Posterior vena cava (tissue), 2 donors: ENCODE measurements at regions not wholly inside any gene's neighbourhood (a gene's known extent, or its start where the extent isn't known, plus 50 kb on each side); places are given as distances from the start of the nearest gene placed in this dataset.
"Not testable (repeated sequence)": the region's sequence is repeated elsewhere in the genome, so short reads cannot be mapped to it uniquely, and the experiment has no call there.

Source experiments
- DNase-seq: peaks from one replicate; pipeline ENCODE4 v3.0.0-alpha.2; 2020; ENCODE audit warnings: low spot score
- intact Hi-C, 2 donors: fragments of 100-400 bp; cut with DNase I; formaldehyde crosslinking; loops; one replicate each; pipeline versions ENCODE4 v1.14.1 to v1.14.2; 2022 to 2023
- donor health status: DM: yes; HTN: yes; CAD: no.
- donor health status: DM: yes; HTN: yes; CAD: no.

DNA sequence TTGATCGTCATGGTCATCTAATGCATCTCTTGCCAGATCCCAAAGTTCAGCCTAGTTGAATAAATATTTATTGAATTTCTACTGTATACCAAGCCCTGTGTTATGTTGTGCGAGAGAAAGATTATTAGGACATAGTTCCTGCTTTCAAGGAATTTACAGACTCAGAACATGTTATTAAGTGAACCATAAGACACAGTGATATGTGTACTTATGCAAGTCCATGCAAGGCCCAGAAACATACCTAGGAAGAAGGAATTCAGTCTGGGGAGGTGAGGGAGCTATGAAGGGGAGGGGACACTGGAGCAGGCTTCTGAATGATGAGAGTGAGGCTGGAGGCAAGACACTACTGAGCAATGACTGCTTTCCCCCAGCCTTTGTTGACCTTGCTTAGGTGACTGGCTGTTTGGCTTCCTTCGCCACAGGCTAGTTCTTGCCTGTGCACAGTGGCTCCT is 81.4 kb downstream of the ACAA2 start:
- DNase-seq = no peak
- intact Hi-C loops = loop anchor here in 1 of 2 donors (1.0 kb wide), 1 partner anchor 10 kb away; no protein-coding TSS in a partner anchor

- intact Hi-C loops = no loop called here
- no peak for DNase-seq
These were observed 81.9 kb downstream of the ACAA2 start for GRCh38 chr18:49731421-49731841.

GRCh38 chr18:49730951-49731391 is 82.4 kb downstream of the ACAA2 start:
- no peak for DNase-seq
- intact Hi-C loops = no loop called here

DNA sequence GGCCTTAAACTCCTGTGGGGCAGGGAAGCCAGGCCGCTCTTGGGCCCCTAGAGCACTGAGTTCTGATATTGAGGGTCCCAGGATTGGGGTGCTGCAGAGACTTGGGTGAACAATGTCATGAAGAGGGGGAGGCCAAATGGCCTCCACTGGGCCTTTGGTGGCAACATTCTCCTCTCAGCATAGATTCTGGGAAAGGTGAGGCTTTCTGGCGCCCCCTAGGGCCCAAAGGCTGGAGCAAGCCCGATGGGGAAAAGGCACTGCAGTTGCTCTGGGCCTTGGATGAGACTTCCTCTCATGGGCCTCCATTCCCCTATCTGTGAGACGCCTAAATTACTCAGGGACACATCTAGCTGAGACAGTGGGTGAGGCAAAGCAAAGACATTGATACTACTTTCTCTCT is 84.8 kb downstream of the ACAA2 start:
- no peak for DNase-seq
- intact Hi-C loops = no loop called here

DNA sequence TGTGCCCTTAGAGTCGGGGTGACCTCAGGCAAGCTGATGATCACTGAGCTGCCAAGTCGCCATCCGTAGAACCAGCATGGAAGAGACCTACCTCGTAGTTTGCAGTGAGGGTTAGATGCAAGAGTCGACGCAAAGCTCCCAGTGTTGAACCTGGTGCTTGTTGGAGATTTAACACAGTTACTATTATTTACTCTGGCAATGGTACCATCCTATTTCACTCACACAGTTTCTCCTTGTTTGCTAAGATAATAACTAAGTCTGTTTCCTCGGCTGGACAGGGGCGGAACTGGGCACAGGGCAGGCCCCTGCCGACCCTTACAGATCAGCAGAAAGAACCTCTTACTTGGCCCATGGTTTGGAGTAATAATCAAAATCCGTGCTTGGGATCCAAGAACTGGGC is 85.5 kb downstream of the ACAA2 start:
- intact Hi-C loops = no loop called here
- DNase-seq = no peak

DNA sequence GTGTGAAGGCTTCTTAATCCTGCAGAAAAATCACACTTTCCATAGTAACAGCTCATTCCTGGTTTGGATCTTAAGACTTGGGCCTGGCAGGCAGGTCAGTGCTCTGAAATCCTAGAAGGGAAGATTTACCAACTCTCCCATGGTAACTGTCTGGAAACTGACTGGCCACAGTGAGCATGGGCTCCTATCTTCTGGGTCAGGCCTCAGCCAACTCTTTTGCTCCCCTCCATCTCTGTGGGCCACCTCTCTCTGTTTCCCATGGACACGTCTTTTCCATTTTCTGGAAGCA is 86.7 kb downstream of the ACAA2 start:
- intact Hi-C loops = no loop called here

DNA sequence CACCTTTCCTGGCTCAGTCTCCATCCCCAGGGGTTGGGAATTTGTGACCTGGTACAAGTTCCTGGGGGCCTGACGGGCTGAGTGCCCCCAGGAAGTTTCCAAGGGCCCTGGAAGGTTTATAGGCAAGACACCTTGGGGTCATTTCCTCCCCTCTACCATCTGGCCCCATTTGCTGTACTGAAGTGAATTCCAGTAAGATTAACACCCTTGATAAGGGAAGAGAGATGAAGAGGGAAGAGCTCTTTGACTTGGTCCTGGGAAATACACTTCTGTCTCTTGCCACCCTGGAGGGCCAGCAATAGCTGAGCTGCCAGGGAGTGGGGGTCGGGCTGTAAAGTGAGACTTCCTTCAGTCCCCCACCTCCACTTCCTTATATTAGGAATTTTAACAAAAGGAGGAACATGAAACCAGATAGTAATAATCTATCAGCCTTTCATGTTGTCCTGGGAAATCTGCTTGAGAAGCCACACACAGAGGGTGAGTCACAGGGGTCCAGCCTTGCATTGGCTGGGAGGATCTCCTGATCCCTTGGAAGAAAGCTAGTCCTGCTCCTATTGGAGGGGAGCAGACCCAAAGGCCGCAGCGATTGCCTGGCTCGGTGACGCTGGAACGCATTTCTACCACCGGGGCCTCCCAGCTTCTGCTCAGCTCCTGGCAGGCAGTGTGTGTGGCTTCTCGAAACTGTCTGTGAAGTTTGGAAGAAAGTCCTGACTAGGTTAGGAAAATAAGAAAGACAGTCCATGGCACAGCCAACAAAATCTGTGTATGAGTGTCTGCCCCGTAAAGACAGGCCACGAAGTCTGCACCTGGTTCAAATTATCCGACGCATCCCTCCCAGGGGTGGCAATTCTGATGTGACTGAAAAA is 87.3 kb downstream of the ACAA2 start:
- peak; percentile 94 for DNase-seq
- intact Hi-C loops = no loop called here

More for the DNA sequence above, 86.7 kb downstream of the ACAA2 start:
- no peak for DNase-seq

- DNase-seq = no peak
- intact Hi-C loops = no loop called here
These were observed 89.6 kb downstream of the ACAA2 start for GRCh38 chr18:49723648-49724180.

GRCh38 chr18:49722477-49722876 is 90.9 kb downstream of the ACAA2 start:
- intact Hi-C loops = no loop called here
- no peak for DNase-seq

- DNase-seq = no peak
- intact Hi-C loops = no loop called here
These were observed 91.4 kb downstream of the ACAA2 start for GRCh38 chr18:49721981-49722380.

DNA sequence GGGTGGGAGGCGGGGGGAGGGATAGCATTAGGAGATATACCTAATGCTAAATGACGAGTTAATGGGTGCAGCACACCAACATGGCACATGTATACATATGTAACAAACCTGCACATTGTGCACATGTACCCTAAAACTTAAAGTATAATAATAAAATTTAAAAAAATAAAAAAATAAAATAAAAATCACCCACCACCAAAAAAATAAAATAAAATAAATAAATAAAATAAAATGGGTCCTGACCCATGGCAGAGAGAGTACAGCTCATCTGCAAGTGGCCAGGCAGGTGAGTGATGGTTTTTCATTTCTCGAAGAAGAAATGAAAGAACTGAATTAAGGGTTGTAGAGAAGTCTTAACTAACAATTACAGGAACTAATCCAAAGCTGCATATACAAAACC is 92.4 kb downstream of the ACAA2 start:
- intact Hi-C loops, DNase-seq: not testable (repeated sequence)

DNA sequence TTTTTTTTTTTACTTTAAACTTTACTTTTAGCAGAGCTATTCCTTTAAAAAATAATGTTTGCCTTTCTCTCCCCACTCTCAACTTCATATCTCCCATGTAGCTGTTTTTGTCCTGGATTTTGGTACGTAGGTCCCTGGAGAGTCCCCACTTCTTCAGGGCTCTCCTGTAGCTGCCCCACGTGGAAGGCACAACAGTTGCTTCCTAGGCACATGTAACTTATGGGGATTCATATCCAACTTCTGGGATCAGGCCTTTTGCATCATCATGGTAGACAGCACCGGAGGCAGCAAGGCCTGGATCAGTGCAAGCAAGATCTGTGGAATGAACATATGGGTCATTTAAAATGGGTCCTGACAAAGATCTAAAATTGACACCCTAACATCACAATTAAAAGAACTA is 95.7 kb downstream of the ACAA2 start:
- intact Hi-C loops = no loop called here
- DNase-seq = no peak

- DNase-seq = no peak
- intact Hi-C loops = no loop called here
These were observed 97.3 kb downstream of the ACAA2 start for GRCh38 chr18:49716035-49716434.

GRCh38 chr18:49709347-49709690 is 104.0 kb downstream of the ACAA2 start:
- intact Hi-C loops = no loop called here

DNA sequence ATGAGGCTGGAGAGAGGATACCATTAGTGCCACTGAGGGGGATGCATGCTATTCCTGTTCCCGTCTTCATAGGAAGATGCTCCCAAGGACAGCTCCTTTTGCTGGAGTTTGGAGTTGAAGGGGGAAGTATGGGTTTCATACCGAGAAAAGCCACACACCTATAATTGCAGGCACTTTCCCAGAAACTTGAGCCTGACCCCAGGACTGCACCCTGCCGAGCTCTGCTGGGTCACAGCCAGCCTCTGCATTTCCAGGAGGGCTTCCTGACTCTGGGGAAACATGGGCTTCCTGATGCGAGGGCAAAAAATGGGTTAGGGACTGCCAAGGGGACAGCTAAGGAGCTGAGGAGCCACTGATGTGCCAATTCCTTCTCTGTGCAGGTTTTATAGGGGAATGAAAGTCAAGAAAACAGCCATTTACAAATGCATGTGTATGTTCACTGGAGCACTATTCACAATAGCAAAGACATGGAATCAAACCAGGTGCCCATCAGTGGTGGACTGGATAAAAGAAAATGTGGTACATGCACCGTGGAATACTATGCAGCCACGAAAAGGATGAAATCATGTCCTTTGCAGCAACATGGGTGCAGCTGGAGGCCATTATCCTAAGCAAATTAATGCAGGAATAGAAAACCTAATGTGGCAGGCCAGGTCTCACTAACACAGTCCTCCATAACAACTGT is 104.5 kb downstream of the ACAA2 start:
- DNase-seq = no peak
- intact Hi-C loops = no loop called here

More at GRCh38 chr18:49709347-49709690, 104.0 kb downstream of the ACAA2 start:
- DNase-seq = no peak

- intact Hi-C loops = no loop called here
- no peak for DNase-seq
These were observed 105.7 kb downstream of the ACAA2 start for GRCh38 chr18:49707599-49707998.

DNA sequence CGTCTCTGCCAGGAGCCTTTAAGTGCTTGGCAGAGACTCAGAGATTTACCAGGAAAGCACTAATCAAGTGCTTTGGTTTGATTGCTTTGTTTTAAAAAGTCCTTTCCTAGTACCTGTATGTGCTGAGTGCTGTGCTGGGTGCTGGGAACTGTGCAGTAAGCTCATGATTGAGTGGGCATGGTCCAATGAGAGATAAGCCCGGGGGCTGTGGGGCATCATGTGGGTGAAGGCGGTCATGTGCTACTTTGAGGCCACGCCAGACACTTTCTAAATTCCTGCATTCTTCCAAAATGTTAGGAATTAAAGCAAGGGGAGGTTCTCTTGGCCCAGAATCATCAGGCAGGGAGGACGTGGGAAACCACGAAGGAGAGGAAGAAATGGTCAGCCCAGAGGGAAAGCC is 109.0 kb downstream of the ACAA2 start:
- DNase-seq = no peak
- intact Hi-C loops = no loop called here

- intact Hi-C loops = no loop called here
- no peak for DNase-seq
These were observed 112.1 kb downstream of the ACAA2 start for GRCh38 chr18:49701190-49701589.

DNA sequence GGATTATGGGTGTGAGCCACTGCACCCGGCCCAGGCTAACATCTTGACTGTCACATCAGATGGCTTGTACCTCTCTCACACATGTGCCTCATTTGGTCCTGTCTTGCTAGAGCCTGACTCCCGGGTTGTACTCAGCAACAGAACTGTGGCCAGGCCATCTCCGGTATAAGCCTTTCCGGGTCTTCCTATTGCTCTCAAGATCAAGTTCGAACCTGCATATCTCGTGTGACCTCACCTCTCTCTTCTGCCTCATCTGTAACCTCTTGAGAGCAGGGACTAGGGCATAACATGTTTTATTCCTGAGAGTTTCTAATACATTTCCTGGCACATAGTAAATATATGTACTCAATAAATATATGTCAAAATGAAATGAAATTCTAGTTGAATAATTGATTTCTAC is 114.0 kb downstream of the ACAA2 start:
- no peak for DNase-seq

GRCh38 chr18:49698525-49699025 is 114.8 kb downstream of the ACAA2 start:
- intact Hi-C loops = loop anchor here in 1 of 2 donors (5.0 kb wide), 1 partner anchor 1604 kb away; no protein-coding TSS in a partner anchor
- DNase-seq = no peak

More for the DNA sequence above, 114.0 kb downstream of the ACAA2 start:
- intact Hi-C loops = loop anchor here in 1 of 2 donors (5.0 kb wide), 1 partner anchor 1603 kb away; no protein-coding TSS in a partner anchor
